ENCODE measurements at regions not wholly inside any gene's neighbourhood (a gene's known extent, or its start where the extent isn't known, plus 50 kb on each side); places are given as distances from the start of the nearest gene placed in this dataset.

GRCh38 chr17:43328650-43329049, 70.1 kb upstream of the ARL4D start:
- Mint-ChIP-seq H3K4me3 (ENCODE audit: low read depth) (no peak overlapping the region), H3K27ac (no peak overlapping the region), H3K27me3 (ENCODE audit: low read depth) (peaks cover 22% of the 10 kb centered on the region), H3K9me3 (no peaks in the 10 kb centered on the region), H3K36me3 (ENCODE audit: low read depth) (no peaks in the 10 kb centered on the region), H3K4me1 (ENCODE audit: low read depth) (peaks cover 26% of the 10 kb centered on the region)
- intact Hi-C loops (cut with micrococcal nuclease) = no loop called here
- no peak for DNase-seq (ENCODE audit: low spot score)

GRCh38 chr17:43327834-43328420, 70.9 kb upstream of the ARL4D start:
- Mint-ChIP-seq H3K27me3 (ENCODE audit: low read depth) (peaks cover 22% of the 10 kb centered on the region), H3K36me3 (ENCODE audit: low read depth) (no peaks in the 10 kb centered on the region), H3K4me1 (ENCODE audit: low read depth) (peaks cover 23% of the 10 kb centered on the region), H3K9me3 (no peaks in the 10 kb centered on the region), H3K4me3 (ENCODE audit: low read depth) (no peak overlapping the region), H3K27ac (peak overlapping the region; percentile 69)
- DNase-seq (ENCODE audit: low spot score) = no peak
- intact Hi-C loops (cut with micrococcal nuclease) = no loop called here

GRCh38 chr17:43327421-43327820, 71.4 kb upstream of the ARL4D start:
- DNase-seq (ENCODE audit: low spot score) = no peak
- Mint-ChIP-seq H3K4me3 (ENCODE audit: low read depth) (no peak overlapping the region), H3K27me3 (ENCODE audit: low read depth) (peaks cover 22% of the 10 kb centered on the region), H3K4me1 (ENCODE audit: low read depth) (peaks cover 23% of the 10 kb centered on the region), H3K9me3 (no peaks in the 10 kb centered on the region), H3K36me3 (ENCODE audit: low read depth) (no peaks in the 10 kb centered on the region), H3K27ac (peak overlapping the region; percentile 69)
- intact Hi-C loops (cut with micrococcal nuclease) = no loop called here

- no peak for DNase-seq (ENCODE audit: low spot score)
- H3K36me3 Mint-ChIP-seq (ENCODE audit: low read depth) = no peaks in the 10 kb centered on the region
- no peak overlapping the region for H3K4me3 Mint-ChIP-seq (ENCODE audit: low read depth)
- H3K27me3 Mint-ChIP-seq (ENCODE audit: low read depth) = peaks cover 22% of the 10 kb centered on the region
- intact Hi-C loops (cut with micrococcal nuclease) = no loop called here
- H3K9me3 Mint-ChIP-seq = no peaks in the 10 kb centered on the region
- H3K27ac Mint-ChIP-seq = peak overlapping the region; percentile 69
- H3K4me1 Mint-ChIP-seq (ENCODE audit: low read depth) = peaks cover 23% of the 10 kb centered on the region
These were observed 72.1 kb upstream of the ARL4D start for GRCh38 chr17:43326490-43327275.

GRCh38 chr17:43324205-43324893, 74.4 kb upstream of the ARL4D start:
- intact Hi-C loops (cut with micrococcal nuclease) = no loop called here
- H3K4me1 Mint-ChIP-seq (ENCODE audit: low read depth) = peaks cover 23% of the 10 kb centered on the region

GRCh38 chr17:43319293-43320124, 79.3 kb upstream of the ARL4D start:
- peaks cover 21% of the 10 kb centered on the region for H3K36me3 Mint-ChIP-seq (ENCODE audit: low read depth)
- peaks cover 5% of the 10 kb centered on the region for H3K4me1 Mint-ChIP-seq (ENCODE audit: low read depth)
- no peak overlapping the region for H3K27ac Mint-ChIP-seq
- H3K9me3 Mint-ChIP-seq = peaks cover 11% of the 10 kb centered on the region
- intact Hi-C loops (cut with micrococcal nuclease) = no loop called here
- H3K4me3 Mint-ChIP-seq (ENCODE audit: low read depth) = no peak overlapping the region
- DNase-seq (ENCODE audit: low spot score) = no peak
- no peaks in the 10 kb centered on the region for H3K27me3 Mint-ChIP-seq (ENCODE audit: low read depth)

More at GRCh38 chr17:43324205-43324893, 74.4 kb upstream of the ARL4D start:
- Mint-ChIP-seq H3K27me3 (ENCODE audit: low read depth) (peaks cover 19% of the 10 kb centered on the region), H3K36me3 (ENCODE audit: low read depth) (peaks cover 10% of the 10 kb centered on the region), H3K9me3 (peaks cover 5% of the 10 kb centered on the region), H3K27ac (no peak overlapping the region), H3K4me3 (ENCODE audit: low read depth) (no peak overlapping the region)
- no peak for DNase-seq (ENCODE audit: low spot score)

GRCh38 chr17:43316522-43317142, 82.2 kb upstream of the ARL4D start:
- intact Hi-C loops (cut with micrococcal nuclease) = no loop called here
- Mint-ChIP-seq H3K27ac (peak overlapping the region; percentile 56), H3K27me3 (ENCODE audit: low read depth) (no peaks in the 10 kb centered on the region), H3K4me1 (ENCODE audit: low read depth) (peaks cover 6% of the 10 kb centered on the region), H3K9me3 (peaks cover 11% of the 10 kb centered on the region), H3K36me3 (ENCODE audit: low read depth) (peaks cover 21% of the 10 kb centered on the region), H3K4me3 (ENCODE audit: low read depth) (no peak overlapping the region)
- no peak for DNase-seq (ENCODE audit: low spot score)

- Mint-ChIP-seq H3K36me3 (ENCODE audit: low read depth) (peaks cover 21% of the 10 kb centered on the region), H3K4me1 (ENCODE audit: low read depth) (peaks cover 6% of the 10 kb centered on the region)
- intact Hi-C loops (cut with micrococcal nuclease) = loop anchor here (1.0 kb wide), 1 partner anchor 105 kb away; the partner anchor contains the start of gene TMEM106A
These were observed 82.2 kb upstream of the RNU2-1 start for GRCh38 chr17:43315858-43316521.

GRCh38 chr17:43315369-43315768, 81.6 kb upstream of the RNU2-1 start:
- H3K4me3 Mint-ChIP-seq (ENCODE audit: low read depth) = no peak overlapping the region
- H3K27me3 Mint-ChIP-seq (ENCODE audit: low read depth) = no peaks in the 10 kb centered on the region
- intact Hi-C loops (cut with micrococcal nuclease) = loop anchor here (1.0 kb wide), 1 partner anchor 104 kb away; the partner anchor contains the start of gene TMEM106A
- peaks cover 20% of the 10 kb centered on the region for H3K36me3 Mint-ChIP-seq (ENCODE audit: low read depth)
- H3K4me1 Mint-ChIP-seq (ENCODE audit: low read depth) = peaks cover 8% of the 10 kb centered on the region
- no peak for DNase-seq (ENCODE audit: low spot score)
- H3K9me3 Mint-ChIP-seq = peaks cover 9% of the 10 kb centered on the region
- H3K27ac Mint-ChIP-seq = no peak overlapping the region

More at GRCh38 chr17:43315858-43316521, 82.2 kb upstream of the RNU2-1 start:
- H3K4me3 Mint-ChIP-seq (ENCODE audit: low read depth) = no peak overlapping the region
- no peak overlapping the region for H3K27ac Mint-ChIP-seq
- H3K27me3 Mint-ChIP-seq (ENCODE audit: low read depth) = no peaks in the 10 kb centered on the region
- H3K9me3 Mint-ChIP-seq = peaks cover 11% of the 10 kb centered on the region
- DNase-seq (ENCODE audit: low spot score) = no peak

- no peak for DNase-seq (ENCODE audit: low spot score)
- no peak overlapping the region for H3K4me3 Mint-ChIP-seq (ENCODE audit: low read depth)
- peaks cover 8% of the 10 kb centered on the region for H3K4me1 Mint-ChIP-seq (ENCODE audit: low read depth)
- H3K27ac Mint-ChIP-seq = no peak overlapping the region
- H3K36me3 Mint-ChIP-seq (ENCODE audit: low read depth) = peaks cover 14% of the 10 kb centered on the region
- H3K9me3 Mint-ChIP-seq = peaks cover 6% of the 10 kb centered on the region
- intact Hi-C loops (cut with micrococcal nuclease) = loop anchor here (1.0 kb wide), 1 partner anchor 103 kb away; the partner anchor contains the start of gene TMEM106A
- H3K27me3 Mint-ChIP-seq (ENCODE audit: low read depth) = no peaks in the 10 kb centered on the region
These were observed 80.8 kb upstream of the RNU2-1 start for GRCh38 chr17:43314611-43315011.

GRCh38 chr17:43312011-43312410, 78.2 kb upstream of the RNU2-1 start:
- Mint-ChIP-seq H3K27ac (no peak overlapping the region), H3K4me1 (ENCODE audit: low read depth) (peaks cover 8% of the 10 kb centered on the region), H3K4me3 (ENCODE audit: low read depth) (no peak overlapping the region), H3K9me3 (no peaks in the 10 kb centered on the region), H3K36me3 (ENCODE audit: low read depth) (no peaks in the 10 kb centered on the region), H3K27me3 (ENCODE audit: low read depth) (no peaks in the 10 kb centered on the region)
- peak; percentile 8 for DNase-seq (ENCODE audit: low spot score)
- intact Hi-C loops (cut with micrococcal nuclease) = no loop called here
